HepG2 (cell line): ENCODE measurements at regions not wholly inside any gene's neighbourhood (a gene's known extent, or its start where the extent isn't known, plus 50 kb on each side); places are given as distances from the start of the nearest gene placed in this dataset.

Experiments
- CTCF ChIP-seq: sonication (generic); formaldehyde crosslinking; IDR thresholded peaks from 2 replicates; pipeline ENCODE4 v1.5.0; 2020; ENCODE audit warnings: mild to moderate bottlenecking, missing genetic modification reagents, moderate library complexity
- NR1H2 ChIP-seq: sonication (generic); formaldehyde crosslinking; IDR thresholded peaks from 2 replicates; pipeline ENCODE4 v1.8.1; 2022; ENCODE audit warnings: low read depth, missing genetic modification reagents, borderline replicate concordance
- U2AF1 ChIP-seq: fragments of 200-400 bp; formaldehyde crosslinking; optimal IDR thresholded peaks from 2 replicates; pipeline ENCODE3; 2017; ENCODE audit warnings: mild to moderate bottlenecking, low read depth, low read length
- ZFP1 ChIP-seq: IDR thresholded peaks from 2 replicates; pipeline ENCODE4 v1.6.1; 2016
- ZHX1 ChIP-seq: sonication (generic); formaldehyde crosslinking; IDR thresholded peaks from 2 replicates; pipeline ENCODE4 v1.8.1; 2022; ENCODE audit warnings: low read depth, mild to moderate bottlenecking, missing genetic modification reagents
- ZNF670 ChIP-seq: sonication (generic); formaldehyde crosslinking; IDR thresholded peaks from 2 replicates; pipeline ENCODE4 v1.8.0; 2022; ENCODE audit warnings: mild to moderate bottlenecking, missing genetic modification reagents, borderline replicate concordance

- TF ChIP-seq ZHX1 (no peak), CTCF (CRISPR knock-in tag) (no peak), U2AF1 (no peak), ZFP1 (CRISPR knock-in tag) (no peak), ZNF670 (CRISPR knock-in tag) (no peak), NR1H2 (no peak)
These were observed 97.7 kb upstream of the TBC1D5 start for GRCh38 chr3:17840126-17840525.
